GM18868 (cell line): ENCODE measurements at regions not wholly inside any gene's neighbourhood (a gene's known extent, or its start where the extent isn't known, plus 50 kb on each side); places are given as distances from the start of the nearest gene placed in this dataset.
"Not testable (repeated sequence)": the region's sequence is repeated elsewhere in the genome, so short reads cannot be mapped to it uniquely, and the experiment has no call there.

Experiments
- ATAC-seq: cut with Tn5 transposase; IDR thresholded peaks from one replicate; pipeline ENCODE4 v1.9.1; 2021; ENCODE audit warnings: mild to moderate bottlenecking, moderate library complexity; ENCODE audit not compliant: unreplicated experiment

- ATAC-seq = not testable (repeated sequence)
Observed at GRCh38 chr12:43193096-43193495, 358.9 kb downstream of the ADAMTS20 start.

- not testable (repeated sequence) for ATAC-seq
Observed at GRCh38 chr12:43192442-43192841, 359.6 kb downstream of the ADAMTS20 start.

GRCh38 chr12:43180242-43180641 lies 371.8 kb downstream of the ADAMTS20 start:
- no peak for ATAC-seq

- no peak for ATAC-seq
Observed at GRCh38 chr12:43179486-43179885, 372.5 kb downstream of the ADAMTS20 start.

GRCh38 chr12:43177276-43177675 lies 374.7 kb downstream of the ADAMTS20 start:
- ATAC-seq = no peak

- no peak for ATAC-seq
Observed at GRCh38 chr12:43169115-43169681, 382.8 kb downstream of the ADAMTS20 start.

- no peak for ATAC-seq
Observed at GRCh38 chr12:43167691-43168090, 384.3 kb downstream of the ADAMTS20 start.

- no peak for ATAC-seq
Observed at GRCh38 chr12:43165351-43165750, 386.7 kb downstream of the ADAMTS20 start.

- ATAC-seq = no peak
Observed at GRCh38 chr12:43162138-43162537, 389.9 kb downstream of the ADAMTS20 start.

GRCh38 chr12:43159506-43159905 lies 392.5 kb downstream of the ADAMTS20 start:
- ATAC-seq = no peak

GRCh38 chr12:43158126-43158525 lies 393.9 kb downstream of the ADAMTS20 start:
- no peak for ATAC-seq

- ATAC-seq = no peak
Observed at GRCh38 chr12:43155376-43155775, 396.6 kb downstream of the ADAMTS20 start.

GRCh38 chr12:43154498-43155045 lies 397.4 kb downstream of the ADAMTS20 start:
- ATAC-seq = no peak

GRCh38 chr12:43151441-43151981 lies 400.5 kb downstream of the ADAMTS20 start:
- ATAC-seq = no peak

- ATAC-seq = no peak
Observed at GRCh38 chr12:43148691-43149090, 403.3 kb downstream of the ADAMTS20 start.

GRCh38 chr12:43147878-43148277 lies 404.1 kb downstream of the ADAMTS20 start:
- no peak for ATAC-seq

GRCh38 chr12:43145481-43145880 lies 406.5 kb downstream of the ADAMTS20 start:
- no peak for ATAC-seq

GRCh38 chr12:43143278-43143677 lies 408.7 kb downstream of the ADAMTS20 start:
- no peak for ATAC-seq

- no peak for ATAC-seq
Observed at GRCh38 chr12:43132291-43132690, 419.7 kb downstream of the ADAMTS20 start.

- ATAC-seq = no peak
Observed at GRCh38 chr12:43131301-43131700, 420.7 kb downstream of the ADAMTS20 start.

- no peak for ATAC-seq
Observed at GRCh38 chr12:43127886-43128549, 424.0 kb downstream of the ADAMTS20 start.
